ENCODE measurements at regions not wholly inside any gene's neighbourhood (a gene's known extent, or its start where the extent isn't known, plus 50 kb on each side); places are given as distances from the start of the nearest gene placed in this dataset.

DNA sequence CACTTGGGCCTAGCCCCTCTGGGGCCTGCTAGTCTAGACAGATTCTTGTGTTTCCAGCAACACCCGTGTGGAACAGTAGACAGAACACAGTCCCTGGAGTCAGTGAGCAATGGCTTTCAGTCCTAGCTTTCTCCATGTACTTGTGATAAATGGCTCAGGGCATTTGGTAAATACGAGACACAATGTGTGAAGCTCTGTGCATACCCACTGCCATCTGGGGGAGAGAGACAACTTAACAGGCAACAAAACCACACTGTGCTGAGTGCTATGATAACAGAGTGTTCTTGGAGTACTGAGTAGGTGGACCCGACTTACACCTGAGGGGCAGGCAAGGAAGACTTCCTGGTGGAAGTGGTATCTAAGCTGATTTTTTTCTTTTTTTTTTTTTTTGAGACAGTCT is 86.3 kb upstream of the TBX3 start:
- DNase-seq, result no peak

DNA sequence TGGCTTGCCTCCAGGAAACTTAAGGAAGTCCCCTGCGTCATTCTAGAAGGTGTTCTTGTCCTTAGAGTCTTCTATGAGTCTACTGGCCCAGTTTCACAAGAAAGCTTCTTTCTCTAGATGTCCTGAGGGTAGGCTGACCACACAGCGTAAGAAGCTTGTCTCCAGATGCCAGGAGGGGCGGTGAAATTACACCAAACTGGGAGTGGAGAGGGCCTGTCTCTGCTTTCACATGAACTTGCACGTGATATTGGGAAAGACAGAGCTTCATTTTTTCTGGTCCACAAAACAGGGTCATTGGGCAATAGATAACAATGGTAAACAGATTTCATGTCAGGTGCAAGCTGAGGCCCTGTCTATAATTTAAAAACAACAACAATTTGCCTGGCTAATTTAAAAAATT is 85.7 kb upstream of the TBX3 start:
- no peak for DNase-seq

DNA sequence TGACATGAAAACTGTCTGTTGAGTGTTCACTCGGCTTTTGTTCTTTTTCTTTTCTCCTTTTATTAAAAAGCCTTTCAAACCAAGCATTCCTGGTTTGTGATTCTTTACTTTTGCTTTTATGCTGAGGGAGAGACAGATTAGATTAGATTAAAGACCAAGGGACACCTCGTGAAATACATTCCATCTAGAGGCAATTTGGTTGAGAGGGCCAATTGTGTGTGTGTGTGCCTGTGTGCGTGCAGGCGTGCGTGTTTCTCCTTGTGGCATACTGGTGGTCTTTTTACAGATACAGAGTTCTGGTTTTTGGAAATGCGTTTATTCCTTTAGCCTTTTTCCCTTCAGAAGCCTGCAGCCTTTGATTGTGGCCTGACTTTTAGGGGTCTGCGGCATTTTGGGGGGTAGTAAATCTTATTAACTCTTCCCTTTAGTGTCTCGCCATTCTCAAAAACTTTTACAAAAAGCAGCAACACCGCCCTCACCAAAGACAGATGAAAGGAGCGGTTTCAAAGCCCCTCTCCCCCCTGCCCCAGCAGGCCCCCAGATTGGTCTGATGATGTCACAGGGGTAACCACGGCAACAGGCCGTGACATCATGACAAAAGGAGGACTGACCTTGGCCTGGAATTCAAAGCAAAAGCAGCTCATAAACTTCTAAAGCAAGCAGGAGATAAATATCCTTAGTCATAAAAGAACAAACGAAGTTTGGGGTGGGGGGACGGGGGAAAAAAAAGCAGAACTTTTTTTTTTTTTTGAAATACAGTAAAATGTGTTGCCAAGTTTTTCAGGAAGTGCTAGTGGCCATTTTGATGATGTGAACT is 84.1 kb upstream of the TBX3 start:
- no peak for DNase-seq

DNA sequence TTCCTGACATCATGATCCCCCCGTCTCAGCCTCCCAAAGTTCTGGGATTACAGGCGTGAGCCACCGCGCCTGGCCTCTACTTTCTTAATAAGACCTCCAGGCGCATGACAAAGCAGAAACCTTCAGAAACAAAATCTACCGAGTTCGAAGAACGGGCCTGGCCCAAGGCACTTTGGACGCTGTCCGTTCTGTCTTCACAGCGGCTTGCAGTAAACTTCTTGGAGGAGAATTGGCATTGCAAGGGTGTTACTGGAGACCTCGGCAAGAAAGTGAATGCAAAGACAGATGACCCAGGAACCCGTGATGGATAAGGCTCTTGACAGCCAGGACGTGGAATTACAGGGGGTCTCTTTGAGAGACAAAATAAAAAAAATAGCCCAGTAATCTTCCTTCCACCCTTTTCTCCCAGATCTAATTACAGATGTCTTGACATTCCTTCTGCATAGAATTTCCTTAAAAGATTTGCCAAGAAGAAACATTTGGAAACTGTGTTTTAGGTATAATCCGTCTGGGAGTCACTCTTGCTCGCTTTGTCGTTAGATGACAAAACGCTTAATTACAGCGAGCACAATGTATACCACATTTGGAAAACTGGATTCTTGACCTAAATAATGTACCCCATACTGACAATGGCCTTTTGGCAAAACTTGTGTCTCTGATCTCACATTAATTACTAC is 83.2 kb upstream of the TBX3 start:
- DNase-seq, result no peak

DNA sequence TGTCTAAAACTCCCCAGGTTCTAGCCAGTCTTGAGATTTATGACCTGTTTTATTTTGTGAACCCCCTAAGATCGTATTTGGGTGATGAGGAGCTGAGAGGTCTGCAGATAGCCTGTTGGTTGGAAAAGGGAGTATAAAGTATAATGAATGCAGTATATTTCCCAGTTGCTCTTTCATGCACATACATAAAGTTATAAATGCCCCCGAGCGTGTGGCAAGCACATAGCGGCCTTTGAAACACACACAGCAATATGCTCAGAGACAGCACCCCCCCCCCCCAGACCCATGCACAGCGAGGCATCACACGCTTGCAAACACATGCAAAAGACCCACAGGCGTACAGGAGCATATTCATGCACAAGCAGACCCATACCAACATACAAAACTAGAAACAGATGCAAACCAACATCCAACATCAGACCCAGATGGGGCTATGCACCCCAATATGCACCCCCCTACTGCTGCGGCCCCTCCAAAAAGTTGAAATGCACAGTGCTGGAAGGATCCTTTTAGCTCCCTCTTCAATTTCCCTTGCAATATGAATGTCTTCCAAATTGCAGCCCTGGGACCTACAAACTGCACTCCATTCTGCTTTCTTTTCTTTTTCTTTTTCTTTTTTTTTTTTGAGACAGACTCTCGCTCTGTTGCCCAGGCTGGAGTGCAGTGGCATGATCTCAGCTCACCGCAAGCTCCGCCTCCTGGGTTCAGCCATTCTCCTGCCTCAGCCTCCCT is 82.2 kb upstream of the TBX3 start:
- DNase-seq, result no peak

DNA sequence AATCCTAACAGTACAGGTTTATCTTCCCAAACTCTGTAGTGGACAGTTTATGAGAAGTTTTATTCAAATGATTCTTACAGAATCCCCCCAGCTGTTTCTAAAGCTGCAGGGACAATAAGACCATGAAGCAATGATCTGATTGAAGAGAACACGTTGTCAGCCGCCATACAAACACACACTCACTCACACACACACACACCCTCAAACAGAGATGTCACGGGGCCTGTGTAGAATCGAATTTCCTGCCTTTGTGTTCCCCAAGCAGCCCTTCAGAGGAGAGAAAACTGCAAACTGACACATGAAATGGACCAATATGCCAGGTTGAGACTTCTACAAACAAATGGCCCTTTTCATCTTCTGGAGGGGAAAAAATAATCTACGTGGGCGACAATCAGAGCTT is 80.5 kb upstream of the TBX3 start:
- no peak for DNase-seq

DNA sequence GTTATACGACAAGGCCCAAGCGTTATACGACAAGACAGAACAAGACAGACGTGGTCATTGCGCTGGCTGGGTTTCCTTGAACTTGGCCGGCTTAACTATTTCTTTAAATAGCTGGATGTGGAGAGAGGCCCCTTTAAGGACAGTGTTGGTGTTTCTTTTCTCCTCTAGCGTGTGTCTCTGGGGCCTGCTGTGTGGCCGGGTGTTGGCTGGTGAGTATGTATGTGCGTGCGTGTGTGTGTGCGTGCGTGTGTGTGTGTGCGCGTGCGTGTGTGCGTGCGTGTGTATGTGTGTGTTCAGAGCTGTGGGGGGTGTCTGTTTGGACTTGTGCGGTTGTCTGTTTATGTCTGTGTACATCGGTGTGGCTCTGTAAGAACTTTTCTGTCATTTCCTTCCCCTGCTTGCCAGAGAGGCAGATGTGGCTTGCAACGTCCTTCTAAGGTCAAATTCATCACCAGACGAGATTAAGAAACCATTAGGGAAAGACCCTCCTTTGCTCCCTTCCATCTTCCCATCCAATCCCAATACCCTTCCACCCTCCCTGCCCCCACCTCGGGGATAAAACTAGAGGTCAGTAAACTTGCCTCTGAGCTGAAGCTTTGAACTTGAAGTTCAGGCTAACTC is 78.6 kb upstream of the TBX3 start:
- DNase-seq, result no peak

DNA sequence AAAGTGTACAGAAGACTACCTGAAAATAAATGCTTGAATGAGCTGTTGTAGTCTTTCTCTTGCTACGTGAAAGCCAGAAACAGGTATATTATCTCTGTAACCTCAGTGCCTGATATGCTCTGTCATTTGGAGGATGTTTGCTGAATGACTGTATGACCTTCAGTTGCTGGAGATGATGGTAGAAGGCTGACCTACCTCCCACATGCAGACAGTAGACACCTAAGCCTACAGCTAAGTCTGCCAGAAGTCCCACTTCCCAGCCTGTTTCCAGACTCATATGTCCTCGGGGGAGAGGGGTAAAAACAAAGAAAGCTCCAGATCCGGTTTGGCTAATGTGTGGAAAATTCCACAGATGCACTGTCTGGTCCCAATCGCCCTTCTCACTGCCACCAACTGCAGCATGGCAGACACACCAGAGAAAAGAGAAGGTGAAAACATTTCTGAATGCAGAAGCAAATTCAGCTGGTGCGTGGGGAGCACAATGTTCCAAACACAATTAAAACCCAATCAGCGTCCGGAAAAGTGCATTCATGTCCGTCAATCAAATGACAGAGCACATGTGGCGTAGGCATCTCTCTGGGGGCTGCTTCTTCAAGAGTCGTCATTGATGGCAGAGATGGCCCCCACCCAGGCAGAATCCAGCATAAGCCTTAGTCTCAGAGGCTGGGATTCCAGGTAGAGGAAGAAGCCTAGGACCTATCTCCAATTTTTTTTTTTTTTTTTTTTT is 76.3 kb upstream of the TBX3 start:
- no peak for DNase-seq

DNA sequence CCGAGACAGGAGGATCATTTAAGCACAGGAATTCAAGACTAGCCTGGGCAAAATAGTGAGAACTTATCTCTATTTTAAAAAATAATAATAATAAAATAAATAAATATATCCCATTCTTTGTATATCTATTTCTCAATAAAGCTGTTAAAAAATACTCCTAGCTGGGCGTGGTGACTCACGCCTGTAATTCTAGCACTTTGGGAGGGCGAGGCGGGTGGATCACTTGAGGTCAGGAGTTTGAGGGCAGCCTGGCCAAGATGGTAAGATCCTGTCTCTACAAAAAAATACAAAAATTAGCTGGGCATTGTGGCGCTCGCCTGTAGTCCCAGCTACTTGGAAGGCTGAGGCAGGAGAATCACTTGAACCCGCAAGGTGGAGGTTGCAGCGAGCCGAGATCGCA is 75.7 kb upstream of the TBX3 start:
- DNase-seq, result no peak

DNA sequence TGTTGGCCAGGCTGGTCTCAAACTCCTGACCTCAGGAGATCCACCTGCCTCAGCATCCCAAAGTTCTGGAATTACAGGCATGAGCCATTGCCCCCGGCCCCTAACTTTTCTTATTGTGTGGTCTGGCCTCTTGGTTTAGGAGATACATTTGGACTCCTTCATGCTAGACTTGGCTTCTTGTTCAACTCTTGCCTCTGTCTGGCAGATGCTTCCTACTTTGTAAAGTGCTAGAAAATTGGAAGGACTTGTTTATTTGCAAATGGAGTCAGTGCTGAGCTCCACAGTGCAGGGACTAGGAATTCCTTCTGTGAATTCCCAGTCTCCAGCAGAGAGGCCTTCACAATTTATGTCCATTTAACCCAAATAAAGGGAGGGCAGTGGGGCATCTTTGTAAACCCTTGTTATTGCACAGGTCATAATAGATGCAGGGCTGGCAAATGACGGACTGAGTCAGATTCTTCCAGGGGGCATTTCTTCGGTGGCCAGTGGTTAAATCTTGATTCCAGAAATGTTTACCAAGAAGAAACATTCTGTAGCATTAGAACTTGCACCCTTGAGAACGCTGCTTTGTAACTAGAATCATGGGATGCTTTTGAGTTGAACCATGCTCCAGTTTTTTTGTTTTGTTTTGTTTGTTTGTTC is 73.8 kb upstream of the TBX3 start:
- DNase-seq, result no peak

DNA sequence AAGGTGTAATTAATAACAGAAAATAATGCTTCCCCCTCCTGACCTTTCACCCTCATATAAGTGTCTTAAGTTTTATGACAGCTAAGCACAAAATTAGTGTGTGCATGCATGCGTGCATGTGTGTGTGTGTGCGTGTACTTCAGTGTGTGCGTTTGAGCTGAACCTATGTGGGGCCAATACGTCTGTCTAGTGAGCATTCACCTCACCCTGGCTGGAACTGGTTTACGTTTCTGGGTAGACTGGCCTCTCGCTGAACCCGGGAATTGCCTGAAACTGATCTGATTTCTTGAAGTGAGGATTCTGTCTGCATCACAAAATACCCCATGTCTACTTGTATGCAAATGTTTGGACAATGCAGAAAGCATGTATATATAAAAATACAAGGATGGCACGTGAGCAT is 68.2 kb upstream of the TBX3 start:
- DNase-seq, result no peak

DNA sequence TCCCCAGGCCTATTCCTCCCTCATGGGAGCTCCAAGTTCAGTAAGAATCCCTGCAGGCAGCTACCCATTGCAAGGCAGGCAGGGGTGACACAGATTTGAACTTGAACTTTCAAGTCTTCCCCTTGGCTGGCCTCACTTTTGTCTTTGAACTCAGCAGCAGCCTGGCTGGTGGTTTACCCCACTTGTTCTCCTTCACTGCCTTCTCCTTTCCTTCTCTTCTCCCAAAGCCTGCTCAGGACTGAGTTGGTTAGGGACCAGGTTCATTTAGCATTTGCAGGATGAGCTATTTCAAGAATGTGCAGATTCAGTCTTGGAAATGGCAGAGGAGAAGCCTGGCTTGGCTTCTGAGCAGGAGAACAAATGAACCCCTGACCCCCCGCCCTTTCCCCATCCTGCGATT is 67.7 kb upstream of the TBX3 start:
- no peak for DNase-seq

DNA sequence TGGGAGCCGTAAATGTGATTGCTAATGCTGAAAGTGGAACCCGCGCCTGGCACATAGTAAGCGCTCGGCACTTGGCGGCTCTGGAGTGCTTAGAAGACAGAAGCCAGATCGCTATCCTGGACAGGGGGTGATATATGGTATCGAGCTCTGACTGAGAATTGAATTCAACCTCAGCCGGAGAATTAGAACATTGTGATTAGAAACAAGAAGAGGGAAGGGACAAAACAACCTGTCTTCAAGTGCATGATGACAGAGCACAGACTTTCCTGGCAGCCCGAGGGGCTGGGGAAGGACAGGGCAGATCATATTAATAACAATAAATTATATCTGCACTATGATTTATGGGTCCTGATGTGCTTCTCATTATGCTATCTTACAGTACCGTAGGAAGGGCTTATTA is 66.9 kb upstream of the TBX3 start:
- no peak for DNase-seq

DNA sequence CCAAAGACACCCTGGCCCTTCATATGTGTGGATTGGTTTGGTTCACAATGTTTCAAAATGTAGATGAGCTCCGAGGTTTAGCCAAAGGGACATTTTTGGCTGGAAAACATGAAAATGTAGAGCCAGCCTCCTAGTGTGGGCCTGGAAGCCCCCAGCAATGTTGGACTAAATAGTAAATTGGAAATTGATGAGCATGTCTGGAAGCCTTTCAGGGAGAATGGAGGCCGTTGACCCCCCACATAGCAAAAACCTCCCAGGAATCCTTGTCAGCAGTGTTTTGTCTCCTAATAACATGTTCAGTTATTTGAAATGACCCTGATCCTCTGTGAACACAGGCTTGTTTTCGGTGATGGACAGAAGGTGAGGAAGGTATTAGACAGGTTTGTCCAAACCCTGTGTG is 65.1 kb upstream of the TBX3 start:
- no peak for DNase-seq

DNA sequence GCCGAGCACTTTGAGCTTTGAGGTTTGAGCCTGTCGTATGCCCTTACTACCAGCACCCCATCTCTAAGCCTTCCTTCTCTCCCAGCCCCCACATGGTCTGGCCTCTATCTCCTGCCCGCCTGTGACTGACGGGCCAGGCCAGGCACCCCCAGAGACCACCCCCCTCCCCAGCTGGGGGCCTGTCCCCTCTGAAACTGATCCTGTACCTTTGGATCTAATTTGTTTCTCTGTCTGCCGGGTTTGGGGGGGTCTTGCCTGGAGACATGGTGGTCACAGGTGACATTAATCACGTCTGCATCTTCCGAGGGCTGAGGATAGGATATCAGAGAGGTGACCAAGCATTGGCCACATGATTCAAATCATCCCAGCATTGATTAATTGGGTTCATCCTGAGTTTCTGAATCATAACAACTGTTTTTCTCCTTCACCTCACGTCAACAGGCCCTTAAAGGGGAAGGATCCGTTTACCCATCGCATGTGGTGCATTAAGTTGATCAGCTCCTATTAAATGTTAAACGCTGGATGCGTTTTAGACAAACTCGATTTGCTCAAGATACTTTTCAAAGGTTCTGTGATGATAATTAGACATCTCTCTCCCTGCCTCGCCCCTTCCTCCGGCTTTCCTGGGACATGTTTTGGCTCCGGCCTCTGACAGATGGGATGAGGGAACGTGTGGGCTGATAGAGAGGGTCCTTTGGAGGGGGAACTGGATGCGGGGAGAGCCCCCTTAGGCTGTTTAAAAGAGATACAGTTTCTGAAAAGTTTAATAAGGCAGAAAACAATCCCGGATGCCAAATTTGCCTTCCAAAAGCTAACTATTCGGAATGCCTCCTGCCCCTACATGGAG is 63.3 kb upstream of the TBX3 start:
- DNase-seq, result no peak

DNA sequence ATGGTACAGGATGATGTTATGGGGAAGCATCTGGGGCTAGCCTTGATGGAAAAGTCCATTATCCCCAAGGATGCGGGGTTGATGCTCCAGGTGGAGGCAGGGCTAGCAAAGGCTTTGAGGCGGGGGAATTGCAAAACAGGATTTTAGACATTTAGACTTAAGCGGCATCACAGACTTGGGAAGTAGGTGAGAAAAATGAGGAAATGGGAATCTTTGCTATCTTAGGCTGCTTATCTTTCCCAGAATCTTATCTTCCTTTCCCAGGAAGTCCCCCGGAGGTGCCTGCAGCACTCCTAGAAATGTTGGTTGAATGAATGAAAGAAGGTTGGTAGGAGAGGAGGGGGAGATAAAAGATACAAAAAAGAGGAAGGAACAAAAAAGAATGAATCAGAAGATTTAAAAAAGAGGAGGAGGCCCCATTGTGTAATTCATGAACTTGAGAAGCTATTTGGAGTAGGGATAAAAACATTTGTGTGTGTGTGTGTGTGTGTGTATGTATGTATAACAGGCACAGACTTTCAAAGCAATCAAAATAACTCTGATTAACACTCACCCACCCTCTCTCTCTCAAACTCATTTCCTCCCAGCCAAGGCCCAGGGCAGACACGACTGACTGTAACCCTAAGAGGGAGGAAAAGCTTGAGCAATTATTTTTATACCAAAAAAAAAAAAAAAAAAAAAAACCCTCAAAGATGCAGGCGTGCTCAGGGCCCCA is 62.5 kb upstream of the TBX3 start:
- no peak for DNase-seq

DNA sequence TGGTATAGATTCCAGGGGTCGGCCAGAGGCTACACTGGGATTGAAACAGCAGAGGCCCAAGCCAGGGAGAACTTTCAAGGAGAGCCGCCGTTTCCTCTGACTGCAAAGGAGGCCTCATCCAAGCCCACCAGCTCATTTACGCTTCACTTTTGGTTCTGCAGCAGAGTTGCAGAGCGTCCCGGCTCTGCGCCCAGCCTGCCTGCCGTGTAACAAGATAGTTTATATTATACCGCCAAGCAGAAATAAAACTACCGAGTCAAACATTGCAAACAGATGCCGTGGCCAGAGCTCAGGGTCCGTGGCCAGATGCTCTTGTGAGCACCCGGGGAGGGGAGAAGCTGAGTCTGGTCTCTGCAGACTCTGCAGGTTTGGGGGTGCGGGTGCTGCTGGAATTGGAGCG is 60.7 kb upstream of the TBX3 start:
- DNase-seq, result no peak

DNA sequence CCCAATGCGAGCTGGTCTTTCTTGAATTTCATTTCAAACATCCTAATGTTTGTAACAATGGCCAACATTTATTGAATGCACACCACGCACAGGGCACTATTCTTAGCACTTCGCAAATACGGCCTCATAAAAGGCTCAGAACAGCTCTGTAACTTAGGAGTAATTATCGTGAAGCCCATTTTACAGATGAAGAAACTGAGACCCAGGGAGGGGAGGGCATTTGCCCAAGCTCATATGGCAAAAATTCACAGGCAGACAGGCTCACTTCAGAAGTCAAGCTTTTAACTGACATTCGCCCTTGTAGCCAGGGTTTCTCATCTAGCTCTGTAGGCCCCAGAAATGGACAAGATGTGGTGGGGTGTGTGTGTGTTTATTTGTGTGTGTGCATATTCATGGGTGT is 60.3 kb upstream of the TBX3 start:
- no peak for DNase-seq

DNA sequence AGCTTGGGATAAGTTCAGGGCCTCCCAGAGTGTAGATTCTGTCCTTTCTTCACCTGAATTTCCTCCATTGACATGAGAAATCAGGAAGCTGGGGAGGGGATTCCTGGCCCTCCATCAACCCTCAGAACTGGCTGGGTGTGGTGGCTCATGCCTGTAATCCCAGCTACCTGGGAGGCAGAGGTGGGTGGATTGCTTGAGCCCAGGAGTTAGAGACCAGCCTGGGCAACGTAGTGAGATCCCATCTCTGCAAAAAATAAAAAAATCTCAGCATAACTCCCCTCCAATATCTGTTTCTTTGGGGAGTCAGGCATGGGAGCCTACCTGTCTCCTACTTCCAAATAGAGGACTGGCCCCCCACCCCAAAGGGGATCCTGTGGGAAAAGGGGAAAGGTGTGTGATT is 59.8 kb upstream of the TBX3 start:
- DNase-seq, result no peak

DNA sequence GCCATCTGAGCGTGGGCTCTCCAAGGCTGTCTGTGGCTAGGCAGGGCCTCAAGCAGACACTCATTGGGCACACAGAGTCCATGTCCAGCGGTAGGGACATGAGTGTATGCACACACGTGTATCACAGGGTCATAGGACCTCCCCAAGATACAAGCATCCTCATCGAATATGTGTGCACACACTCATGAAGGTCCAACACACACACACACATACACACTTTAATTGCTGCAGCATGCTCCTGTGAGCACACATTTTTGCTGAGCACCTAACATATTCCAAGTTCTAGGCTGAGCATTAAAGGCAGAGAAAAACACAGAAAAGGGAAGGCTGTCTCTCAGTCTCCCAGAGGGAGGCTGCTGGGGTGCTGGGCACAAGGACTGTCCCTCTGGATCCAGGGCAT is 59.3 kb upstream of the TBX3 start:
- no peak for DNase-seq

DNA sequence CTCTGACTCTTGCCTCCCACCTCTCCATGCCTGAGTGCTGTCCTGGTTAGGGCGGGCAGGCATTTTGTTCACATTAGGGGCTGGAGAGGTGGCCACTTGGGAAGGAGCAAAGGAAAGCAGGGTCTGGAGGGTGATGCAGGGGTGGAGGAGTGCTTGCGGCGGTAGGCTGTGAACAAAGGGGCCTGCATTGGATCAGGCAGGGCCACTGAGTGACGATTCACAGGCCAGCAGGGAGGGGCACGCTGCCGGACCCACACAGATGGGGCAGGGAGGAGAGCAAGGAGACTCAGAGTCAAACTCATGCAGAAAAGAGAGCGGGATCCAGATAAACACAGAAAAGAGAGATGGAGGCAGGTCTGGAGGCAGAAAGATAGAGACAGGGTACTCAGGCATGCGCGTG is 58.4 kb upstream of the TBX3 start:
- DNase-seq, result no peak

Measured in NCI-H524 treated with DMSO at 0.1 percent for 48 hours (cell line).